ENCODE measurements at regions not wholly inside any gene's neighbourhood (a gene's known extent, or its start where the extent isn't known, plus 50 kb on each side); places are given as distances from the start of the nearest gene placed in this dataset.

- peak; percentile 17; the same call in 1 of the 2 replicates for TF ChIP-seq SOX5 (CRISPR knock-in tag; IDR thresholded peaks at IDR 0.05; ENCODE audit: borderline replicate concordance)
- no peak for TF ChIP-seq USF2 (IDR thresholded peaks at IDR 0.05; ENCODE audit: low read depth, low read length)
- TF ChIP-seq USF2 (CRISPR knock-in tag; IDR thresholded peaks at IDR 0.05; ENCODE audit: borderline replicate concordance): no peak
- TF ChIP-seq ZSCAN29 (CRISPR knock-in tag; conservative IDR thresholded peaks at IDR 0.05): no peak
These were observed 75.3 kb upstream of the GGTA1 start (continued) for GRCh38 chr9:121574774-121575519.

- FAIRE-seq (no peak), ATAC-seq (peak; percentile 40), DNase-seq (ENCODE audit: low spot score) (peak; percentile 25)
- Histone ChIP-seq H2AFZ (ENCODE audit: low read length) (no peak overlapping the region), H3K9me3 (ENCODE audit: low read length) (no peaks in the 10 kb centered on the region), H3K27ac (ENCODE audit: extremely low read length, insufficient read depth, low read length) (no peak overlapping the region), H3K4me3 (replicated peaks in 1 of 3; ENCODE audit: insufficient read depth in 1 of 3, low read depth in 2 of 3, low read length in 3 of 3) (no peak overlapping the region), H3K27me3 (ENCODE audit: control insufficient read depth in 1 of 2, insufficient read depth in 2 of 2, low read length in 2 of 2) (peaks cover 2 to 63% of the 10 kb centered on the region in 2 experiments; a peak in 4 of 5 replicates), H3K9ac (ENCODE audit: insufficient read depth, low read depth, low read length) (no peak overlapping the region), H3K79me2 (ENCODE audit: insufficient read depth, low read length) (no peaks in the 10 kb centered on the region), H4K20me1 (ENCODE audit: insufficient read depth, low read length) (no peaks in the 10 kb centered on the region), H3K36me3 (replicated peaks in 1 of 2; ENCODE audit: control insufficient read depth in 1 of 2, insufficient read depth in 2 of 2, low read length in 2 of 2) (no peaks in the 10 kb centered on the region), H3K4me1 (ENCODE audit: insufficient read depth, low read length) (peaks cover 36% of the 10 kb centered on the region), H3K4me2 (ENCODE audit: low read depth, low read length) (no peak overlapping the region)
- CTCF ChIA-PET (ENCODE audit: low intra/inter-chr PET ratio, low total read pairs): no interaction called here
- TF ChIP-seq DBP (CRISPR knock-in tag; IDR thresholded peaks at IDR 0.05; ENCODE audit: not compliant biosample characterization): no peak
- TF ChIP-seq CTCF (CRISPR knock-in tag; IDR thresholded peaks at IDR 0.05): peak; percentile 34; the same call in 1 of the 2 replicates
- no peak for TF ChIP-seq PRMT3 (CRISPR knock-in tag; IDR thresholded peaks at IDR 0.05; ENCODE audit: borderline replicate concordance, low read depth)
- TF ChIP-seq ZNF614 (CRISPR knock-in tag; IDR thresholded peaks at IDR 0.05; ENCODE audit: borderline replicate concordance): no peak
- TF ChIP-seq ZFX (CRISPR knock-in tag; IDR thresholded peaks at IDR 0.05; ENCODE audit: low read depth): 0 out of 2 replicates have a peak, but pooled peaks have one; percentile 9
- TF ChIP-seq ZNF749 (CRISPR knock-in tag; IDR thresholded peaks at IDR 0.05; ENCODE audit: borderline replicate concordance): no peak
- TF ChIP-seq ZFP36 (IDR thresholded peaks at IDR 0.05; ENCODE audit: borderline replicate concordance, low read depth, low read length, partially characterized antibody): peak; percentile 81
- 0 out of 2 replicates have a peak, but pooled peaks have one; percentile 23 for TF ChIP-seq ZMYM3 (CRISPR knock-in tag; IDR thresholded peaks at IDR 0.05)
- in situ Hi-C loops (cut with HindIII; ENCODE audit: extremely low pct_ligation_motif_present, low pct_unique_long_range_greater_than_20kb): no loop called here
- 43% methylated on average over 2 of the region's 7 CpGs for WGBS (ENCODE audit: low lambda C conversion rate)
- POLR2A ChIA-PET: no interaction called here
- intact Hi-C loops (cut with micrococcal nuclease; ENCODE audit: unreplicated experiment): no loop called here
- BruUV-seq (replicated peaks): no TSS peak
These were observed 75.0 kb upstream of the DAB2IP start for GRCh38 chr9:121576281-121577075.
